GM12892 (cell line): ENCODE measurements at regions not wholly inside any gene's neighbourhood (a gene's known extent, or its start where the extent isn't known, plus 50 kb on each side); places are given as distances from the start of the nearest gene placed in this dataset.

Experiments
- POLR2A ChIP-seq: IDR thresholded peaks from 2 replicates; pipeline ENCODE4 v1.6.1; 2011; ENCODE audit warnings: low read depth, low read length, control low read depth
- POLR2AphosphoS5 ChIP-seq: IDR thresholded peaks from 2 replicates; pipeline ENCODE4 v1.6.1; 2011; ENCODE audit warnings: low read depth, low read length, control low read depth
- TAF1 ChIP-seq: IDR thresholded peaks from 2 replicates; pipeline ENCODE4 v1.6.1; 2011; ENCODE audit warnings: low read depth, mild to moderate bottlenecking, control low read depth, low read length, borderline replicate concordance

DNA sequence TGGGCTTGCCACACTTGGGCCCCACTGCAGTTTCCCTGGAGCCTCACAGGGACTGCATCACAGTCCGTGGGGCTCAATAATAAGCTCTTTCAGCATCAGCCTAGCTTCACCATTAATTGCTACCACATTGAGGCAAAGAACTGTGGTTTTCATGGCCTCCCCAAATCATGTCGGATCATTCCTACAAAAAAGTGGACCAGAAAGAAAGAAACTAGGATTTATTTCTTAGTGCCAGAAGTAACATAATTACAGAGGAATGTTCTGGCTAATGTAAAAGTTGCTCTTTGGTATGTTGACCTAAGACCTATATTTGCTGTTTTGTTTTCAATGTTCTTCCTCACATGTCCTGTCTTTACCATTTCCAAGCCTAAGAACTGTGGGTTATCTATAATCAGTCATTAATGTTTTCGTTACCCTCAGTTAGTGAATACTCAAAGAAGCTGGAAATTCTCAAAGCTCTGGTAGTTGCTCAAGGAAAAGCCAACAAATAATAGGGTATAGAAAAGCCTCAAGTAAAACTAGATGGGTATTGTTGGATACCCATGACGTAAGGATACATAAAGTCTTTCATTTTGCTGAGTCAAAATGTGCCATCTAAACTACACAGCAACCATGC lies 173.9 kb downstream of the LTN1 start:
- TF ChIP-seq POLR2AphosphoS5 (no peak), POLR2A (no peak), TAF1 (no peak)
